OCI-LY1 (cell line): ENCODE measurements at regions not wholly inside any gene's neighbourhood (a gene's known extent, or its start where the extent isn't known, plus 50 kb on each side); places are given as distances from the start of the nearest gene placed in this dataset.

ENCODE experiments used
- H2AFZ ChIP-seq: fragments of 200-600 bp; sonication (generic), shearing (Covaris generic); 2 replicates; pipeline ENCODE4 v1.6.0; 2014; ENCODE audit warnings: antibody characterized with exemption, mild to moderate bottlenecking, low read length
- H3F3A ChIP-seq: fragments of 200-600 bp; sonication (generic), shearing (Covaris generic); 2 replicates; pipeline ENCODE4 v1.6.0; 2014; ENCODE audit warnings: mild to moderate bottlenecking, antibody characterized with exemption, low read length, moderate library complexity; ENCODE audit not compliant: insufficient read depth
- H3K27ac ChIP-seq: fragments of 200-600 bp; sonication (generic); 2 replicates; pipeline ENCODE4 v1.5.1; 2014; ENCODE audit warnings: low read length, mixed run types, mild to moderate bottlenecking, low read depth; ENCODE audit not compliant: poor library complexity, severe bottlenecking
- H3K27me3 ChIP-seq: fragments of 200-600 bp; sonication (generic); 2 replicates; pipeline ENCODE4 v1.6.0; 2014; ENCODE audit warnings: antibody characterized with exemption, mild to moderate bottlenecking, low read length, moderate library complexity; ENCODE audit not compliant: insufficient read depth
- H3K36me3 ChIP-seq: fragments of 200-600 bp; sonication (generic); 2 replicates; pipeline ENCODE4 v1.6.1; 2014; ENCODE audit warnings: mild to moderate bottlenecking, antibody characterized with exemption, low read length, moderate library complexity, mixed read lengths; ENCODE audit not compliant: insufficient read depth
- H3K4me1 ChIP-seq: fragments of 200-600 bp; sonication (generic); 2 replicates; pipeline ENCODE4 v1.5.1; 2014; ENCODE audit warnings: mild to moderate bottlenecking, low read length, moderate library complexity; ENCODE audit not compliant: insufficient read depth, severe bottlenecking
- H3K4me2 ChIP-seq: fragments of 200-600 bp; sonication (generic), shearing (Covaris generic); 2 replicates; pipeline ENCODE4 v1.6.1; 2014; ENCODE audit warnings: low read length
- H3K4me3 ChIP-seq: fragments of 200-600 bp; sonication (generic); 2 replicates; pipeline ENCODE4 v1.5.1; 2014; ENCODE audit warnings: low read length, low read depth, mild to moderate bottlenecking, mixed read lengths; ENCODE audit not compliant: poor library complexity, severe bottlenecking
- H3K79me2 ChIP-seq: fragments of 200-600 bp; shearing (Covaris generic); 2 replicates; pipeline ENCODE4 v1.6.1; 2016; ENCODE audit warnings: mixed run types, low read length, mixed read lengths; ENCODE audit not compliant: insufficient read depth
- H3K9ac ChIP-seq: fragments of 200-600 bp; sonication (generic), shearing (Covaris generic); 2 replicates; pipeline ENCODE4 v1.6.1; 2014; ENCODE audit warnings: mild to moderate bottlenecking, low read length, mixed read lengths
- H3K9me2 ChIP-seq: fragments of 200-600 bp; sonication (generic), shearing (Covaris generic); 2 replicates; pipeline ENCODE4 v1.6.1; 2014; ENCODE audit warnings: low read depth, mild to moderate bottlenecking, low read length, mixed read lengths
- H3K9me3 ChIP-seq: fragments of 200-600 bp; shearing (Covaris generic); 2 replicates; pipeline ENCODE4 v1.6.1; 2014; ENCODE audit warnings: low read length, mixed read lengths
- H4K20me1 ChIP-seq: fragments of 200-600 bp; sonication (generic), shearing (Covaris generic); 2 replicates; pipeline ENCODE4 v1.6.0; 2016; ENCODE audit warnings: mild to moderate bottlenecking, low read length; ENCODE audit not compliant: insufficient read depth
- CTCF ChIP-seq: fragments of 200-600 bp; sonication (generic), shearing (Covaris generic); IDR thresholded peaks from 2 replicates; pipeline ENCODE4 v1.5.1; 2017; ENCODE audit warnings: mild to moderate bottlenecking, antibody characterized with exemption, low read length, moderate library complexity, mixed read lengths
- EZH2 ChIP-seq: fragments of 200-600 bp; sonication (generic), shearing (Covaris generic); IDR thresholded peaks from 2 replicates; pipeline ENCODE4 v1.8.0; 2017; ENCODE audit warnings: borderline replicate concordance, mixed run types, mild to moderate bottlenecking, antibody characterized with exemption, low read length, moderate library complexity, mixed read lengths

- Histone ChIP-seq H3K4me1 (no peaks in the 10 kb centered on the region), H4K20me1 (no peaks in the 10 kb centered on the region), H3K79me2 (no peaks in the 10 kb centered on the region), H3F3A (no peaks in the 10 kb centered on the region), H3K9ac (no peak overlapping the region), H2AFZ (no peak overlapping the region), H3K27ac (no peak overlapping the region), H3K36me3 (no peaks in the 10 kb centered on the region), H3K27me3 (no peaks in the 10 kb centered on the region), H3K4me2 (no peak overlapping the region), H3K4me3 (no peak overlapping the region), H3K9me2 (no peaks in the 10 kb centered on the region), H3K9me3 (no peaks in the 10 kb centered on the region)
- no peak for TF ChIP-seq EZH2
- peak; percentile 36; the same call in 1 of the 2 replicates for TF ChIP-seq CTCF
These were observed 733.9 kb upstream of the ARGLU1 start for GRCh38 chr13:107301724-107302374.

GRCh38 chr13:107299717-107300116 lies 731.8 kb upstream of the ARGLU1 start:
- Histone ChIP-seq H3K9ac (no peak overlapping the region), H3K27me3 (no peaks in the 10 kb centered on the region), H3K4me2 (no peak overlapping the region), H3K9me2 (no peaks in the 10 kb centered on the region), H4K20me1 (no peaks in the 10 kb centered on the region), H3K4me3 (no peak overlapping the region), H3K4me1 (no peaks in the 10 kb centered on the region), H3F3A (no peaks in the 10 kb centered on the region), H2AFZ (no peak overlapping the region), H3K9me3 (no peaks in the 10 kb centered on the region), H3K36me3 (no peaks in the 10 kb centered on the region), H3K27ac (no peak overlapping the region), H3K79me2 (no peaks in the 10 kb centered on the region)
- TF ChIP-seq EZH2 (no peak), CTCF (no peak)

GRCh38 chr13:107296804-107297203 lies 728.9 kb upstream of the ARGLU1 start:
- no peaks in the 10 kb centered on the region for H3K79me2 ChIP-seq

More at GRCh38 chr13:107296804-107297203, 728.9 kb upstream of the ARGLU1 start:
- Histone ChIP-seq H4K20me1 (no peaks in the 10 kb centered on the region), H3K9me2 (no peaks in the 10 kb centered on the region), H3K9ac (no peak overlapping the region), H3K27ac (no peak overlapping the region), H3K4me2 (no peak overlapping the region), H2AFZ (no peak overlapping the region), H3K4me1 (no peaks in the 10 kb centered on the region), H3K9me3 (no peaks in the 10 kb centered on the region), H3F3A (no peaks in the 10 kb centered on the region), H3K36me3 (no peaks in the 10 kb centered on the region), H3K27me3 (no peaks in the 10 kb centered on the region), H3K4me3 (no peak overlapping the region)
- TF ChIP-seq EZH2: no peak
- TF ChIP-seq CTCF: no peak
